SHP77 (cell line): ENCODE measurements at regions not wholly inside any gene's neighbourhood (a gene's known extent, or its start where the extent isn't known, plus 50 kb on each side); places are given as distances from the start of the nearest gene placed in this dataset.
A peak's percentile ranks its signal among the peaks of the same experiment; 100 is the strongest.

Experiments
- DNase-seq, 2 experiments: peaks; one replicate each; lab custom pipeline; 2025; lab: John Stamatoyannopoulos, UW

DNA sequence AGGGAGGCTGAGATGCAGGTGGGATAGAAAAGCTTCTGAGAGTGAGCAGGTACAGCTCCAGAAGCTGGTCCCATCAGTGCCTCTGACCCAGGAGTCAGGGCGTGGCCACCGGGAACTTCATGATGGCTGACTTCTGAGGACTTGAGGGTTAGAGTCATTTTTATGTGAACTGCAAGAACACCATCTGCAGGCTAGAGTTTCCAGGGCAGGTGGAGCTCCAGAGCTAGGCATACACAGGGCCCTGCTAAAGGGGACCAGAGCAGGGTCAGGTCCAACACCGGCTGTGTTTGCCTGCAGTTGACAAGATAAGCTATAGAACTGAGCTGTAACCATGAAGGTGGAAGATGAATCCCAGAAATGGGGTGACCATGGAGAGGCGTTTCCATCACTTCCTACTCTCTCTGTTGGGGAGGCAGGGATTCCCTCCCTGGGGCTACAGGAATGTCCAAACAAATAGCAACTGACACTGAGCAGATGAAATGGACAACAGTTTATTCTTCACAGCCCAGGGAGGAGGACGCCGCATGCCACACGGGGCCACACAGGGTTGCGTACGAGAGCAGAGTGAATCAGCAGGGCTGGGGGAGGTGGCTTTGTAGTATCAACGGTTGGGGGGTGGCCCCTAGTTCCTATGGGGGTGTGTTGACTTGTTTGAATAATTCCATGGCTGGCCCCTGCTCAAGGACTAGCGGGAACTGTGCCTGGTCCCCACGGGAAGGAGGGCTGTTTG lies 77.6 kb upstream of the ZNF516 start:
- DNase-seq: peak; percentile 75 to 86

DNA sequence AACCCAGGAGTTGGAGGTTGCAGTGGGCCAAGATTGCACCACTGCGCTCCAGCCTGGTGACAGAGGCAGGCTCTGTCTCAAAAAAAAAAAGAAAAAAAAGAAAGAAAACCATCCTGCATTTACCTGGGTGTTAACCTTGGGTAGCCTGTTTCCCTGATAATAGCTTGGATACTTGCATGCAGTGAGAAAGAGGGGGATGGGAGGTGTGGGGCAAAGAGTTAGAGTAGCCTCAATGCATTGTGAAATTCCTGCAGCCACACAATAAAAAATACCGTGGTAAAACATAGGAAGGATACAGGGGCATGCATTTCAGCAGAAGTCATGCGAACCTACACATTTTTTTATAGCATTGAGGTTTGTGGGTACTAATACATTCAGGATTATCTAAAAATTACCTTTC lies 76.6 kb upstream of the ZNF516 start:
- no peak for DNase-seq

DNA sequence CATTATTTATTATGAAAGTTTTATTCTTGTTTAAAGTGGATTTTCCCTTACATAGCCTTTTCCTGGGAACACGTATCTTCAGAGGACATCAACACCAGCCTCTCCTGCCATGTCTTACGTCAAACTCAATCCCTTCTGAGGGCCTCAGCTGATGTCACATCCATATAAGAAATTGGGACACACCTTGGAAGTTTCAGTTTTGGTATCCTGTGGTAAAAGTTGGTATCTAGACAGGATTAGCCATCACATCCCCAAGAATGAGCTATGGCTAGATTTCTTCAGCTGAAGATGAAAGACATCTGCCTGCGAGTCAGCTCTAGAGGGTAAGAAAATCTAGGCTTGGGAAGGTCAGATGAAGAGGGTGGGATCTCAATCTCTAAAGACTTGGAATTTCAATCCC lies 75.8 kb upstream of the ZNF516 start:
- DNase-seq: no peak

DNA sequence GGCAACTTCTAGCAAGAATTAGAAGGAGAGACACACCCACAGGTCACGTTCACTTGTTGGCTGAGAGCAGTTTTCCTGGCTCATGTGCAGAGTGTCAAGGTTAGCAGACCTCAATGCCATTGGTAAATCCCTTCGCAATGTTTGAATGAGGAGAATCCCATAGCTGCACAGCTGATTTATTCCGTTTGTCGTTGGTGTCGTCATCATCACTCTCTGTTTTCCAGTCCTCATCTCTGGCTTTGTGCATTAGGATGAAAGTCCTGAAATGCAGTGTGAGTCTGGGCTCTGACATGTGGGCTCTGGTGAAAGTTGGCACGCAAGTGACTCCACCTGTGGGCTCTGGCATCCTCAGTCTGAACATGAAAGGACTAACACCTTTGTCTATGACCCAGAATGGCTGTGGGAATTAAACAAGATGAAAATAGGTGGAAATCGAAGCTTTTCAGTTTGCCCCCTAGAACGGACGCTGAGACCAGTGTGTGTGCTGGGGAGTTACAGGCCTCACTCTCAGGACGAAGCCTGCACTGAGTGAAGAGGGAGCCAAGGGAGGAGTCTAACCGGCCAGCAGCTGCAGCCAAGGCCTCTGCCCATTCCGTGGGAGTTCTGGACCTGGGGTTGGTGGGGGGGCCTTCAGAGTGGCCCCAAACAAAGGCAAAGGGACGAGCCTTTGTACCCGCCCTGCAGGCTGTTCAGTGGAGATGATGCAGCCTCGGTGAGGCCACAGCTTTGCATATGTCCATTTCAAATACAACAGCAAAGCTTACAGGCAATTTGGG lies 74.8 kb upstream of the ZNF516 start:
- DNase-seq: no peak

DNA sequence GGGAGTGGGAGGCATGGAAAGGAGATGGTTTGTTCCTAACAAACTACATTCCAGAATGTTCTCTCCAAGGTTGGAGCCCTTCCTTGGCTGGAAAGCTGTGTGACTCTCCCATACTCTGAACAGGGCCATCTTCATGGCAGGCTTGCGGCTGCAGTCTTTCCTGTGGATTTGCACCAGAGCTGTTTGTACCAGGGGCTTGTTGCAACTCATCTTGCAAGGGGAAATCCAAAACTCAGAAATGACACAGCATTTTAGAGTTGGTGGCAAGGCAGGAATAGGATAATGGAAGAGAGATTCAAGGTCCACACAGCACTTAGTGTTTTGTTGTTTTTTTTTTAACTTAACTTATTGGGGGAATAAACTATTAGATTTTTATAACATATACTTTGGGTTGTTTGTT lies 73.7 kb upstream of the ZNF516 start:
- DNase-seq: no peak

DNA sequence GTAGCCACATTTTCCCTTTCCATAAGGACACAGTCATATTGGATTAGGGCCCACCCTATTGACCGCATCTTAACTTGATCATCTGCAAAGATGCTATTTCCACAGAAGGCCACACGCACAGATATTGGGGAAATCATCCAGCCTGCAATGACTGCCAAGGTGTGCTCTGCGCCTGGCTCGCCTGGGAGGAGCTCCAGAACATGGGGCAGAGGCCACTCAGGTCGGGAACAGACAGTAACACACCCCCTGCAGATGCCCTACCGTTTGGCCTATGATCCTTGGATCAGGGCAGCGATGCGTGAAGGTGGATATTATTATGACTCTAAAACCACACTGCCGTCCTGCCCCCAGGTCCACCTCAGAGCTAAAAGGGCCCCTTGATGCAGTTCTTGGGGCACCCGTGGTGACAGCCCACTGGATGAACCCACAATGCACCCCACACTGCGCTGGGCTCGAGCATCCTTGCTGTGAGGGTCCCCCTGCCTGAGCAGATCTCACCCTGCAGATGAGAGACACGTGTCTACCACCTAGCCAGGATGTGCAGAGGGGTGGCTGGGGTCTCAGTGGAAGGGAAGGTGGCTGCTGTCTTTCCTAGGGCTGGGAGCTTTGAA lies 72.9 kb upstream of the ZNF516 start:
- DNase-seq: no peak

DNA sequence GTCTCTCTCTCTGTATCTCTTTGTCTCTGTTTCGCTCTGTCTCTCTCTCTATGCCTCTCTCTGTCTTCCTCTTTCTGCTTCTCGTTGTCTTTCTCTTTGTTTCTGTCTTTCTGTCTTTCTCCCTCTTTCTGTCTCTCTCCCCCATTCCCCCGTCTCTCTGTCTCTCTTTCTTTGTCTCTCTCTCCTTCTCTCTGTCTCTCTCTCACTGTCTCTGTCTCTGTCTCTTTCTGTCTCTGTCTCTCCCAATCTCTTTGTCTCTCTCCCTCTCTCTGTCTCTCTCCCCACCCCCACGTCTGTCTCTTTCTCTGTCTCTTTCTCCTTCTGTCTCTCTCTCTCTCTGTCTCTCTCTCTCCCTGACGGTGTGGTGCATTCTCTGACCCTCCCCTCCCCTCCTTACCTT lies 71.9 kb upstream of the ZNF516 start:
- no peak for DNase-seq

DNA sequence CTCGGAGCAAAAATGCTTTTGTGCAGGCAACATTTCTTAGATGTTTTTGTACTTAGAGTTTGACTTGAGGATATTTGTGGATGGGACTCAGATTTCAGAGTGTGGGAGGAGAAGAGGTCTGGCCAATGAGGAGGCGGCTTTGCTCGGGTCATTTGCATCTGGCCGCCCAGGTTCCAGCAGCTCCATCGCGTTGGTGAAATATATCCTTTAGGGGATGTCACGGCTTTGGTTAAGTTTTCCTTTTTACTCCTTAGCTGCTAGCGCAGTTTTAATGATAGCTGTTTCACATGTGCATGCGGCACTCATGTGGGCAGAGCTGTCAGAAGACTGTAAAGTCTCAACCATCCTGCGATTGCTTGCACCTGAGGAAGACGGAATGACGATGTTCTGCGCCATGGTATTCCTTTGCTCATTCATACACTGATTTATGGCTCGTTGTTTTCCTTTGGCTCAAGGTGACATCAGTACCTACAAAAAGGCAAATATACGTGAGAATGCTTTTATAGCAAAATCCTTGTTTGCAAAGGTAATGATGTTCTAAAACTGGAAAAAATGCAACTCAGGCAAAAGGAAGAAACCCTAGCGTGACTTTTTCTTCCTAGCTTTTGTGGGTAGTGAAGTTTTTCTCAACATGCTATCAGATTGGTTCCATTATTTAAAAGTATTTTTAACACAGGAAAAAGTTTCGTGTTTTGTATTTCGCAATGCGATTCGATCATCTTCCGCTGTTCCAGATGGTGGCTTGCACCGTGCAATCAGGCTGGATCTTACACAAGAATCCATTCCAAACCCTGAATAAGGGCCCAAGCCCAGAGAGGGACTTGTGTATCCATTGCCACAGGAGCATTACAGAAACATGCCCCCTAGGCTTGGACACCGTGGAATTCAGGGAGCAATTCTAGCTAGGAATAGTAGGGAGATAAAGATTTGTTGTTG lies 70.5 kb upstream of the ZNF516 start:
- peak; percentile 51 to 68 for DNase-seq

DNA sequence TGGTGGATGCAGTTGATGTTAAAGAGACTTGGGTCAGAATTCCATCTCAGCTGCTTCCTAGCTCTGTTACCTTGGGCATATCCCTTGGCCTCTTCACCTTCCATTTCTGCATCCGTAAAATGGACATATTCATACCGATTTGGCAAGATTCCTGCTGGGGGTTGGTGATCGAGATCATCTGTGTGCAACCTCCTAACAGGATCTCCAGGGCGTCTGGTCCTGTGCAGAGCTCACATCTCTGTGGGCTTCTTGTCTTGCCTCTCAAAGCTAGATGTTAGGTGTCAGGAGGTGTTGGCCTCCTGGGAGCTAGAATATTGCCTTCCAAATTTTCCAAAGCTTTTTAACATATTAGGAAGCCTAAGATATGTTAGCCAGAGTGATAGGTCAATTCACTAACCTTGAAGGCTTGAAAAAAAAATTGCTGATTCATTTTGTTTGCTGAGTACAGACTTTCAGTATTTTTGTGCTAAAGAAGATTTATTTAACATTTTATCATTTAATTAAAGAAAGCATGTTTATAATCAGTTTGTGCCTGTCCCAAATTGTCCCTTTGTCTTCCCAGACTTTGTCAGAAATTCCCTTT lies 69.7 kb upstream of the ZNF516 start:
- DNase-seq: no peak

DNA sequence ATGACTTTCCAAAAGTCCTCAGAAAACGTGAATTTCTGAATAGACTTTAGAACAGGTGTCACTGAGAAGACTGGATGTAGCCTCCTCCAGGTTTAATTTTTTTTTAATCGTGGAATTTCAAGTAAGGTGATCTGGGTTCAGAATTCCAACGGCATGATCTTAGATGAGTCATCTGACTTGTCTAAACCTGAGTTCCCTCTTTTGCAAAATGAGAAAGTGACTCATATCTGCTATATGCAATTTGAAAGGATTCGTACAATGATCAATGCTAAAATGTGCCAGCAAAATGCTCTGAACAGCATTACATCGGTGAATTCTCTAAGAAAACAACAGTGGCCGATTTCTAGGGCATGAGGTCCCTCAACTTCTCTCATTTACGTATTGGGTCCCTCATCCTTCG lies 69.1 kb upstream of the ZNF516 start:
- DNase-seq: no peak

DNA sequence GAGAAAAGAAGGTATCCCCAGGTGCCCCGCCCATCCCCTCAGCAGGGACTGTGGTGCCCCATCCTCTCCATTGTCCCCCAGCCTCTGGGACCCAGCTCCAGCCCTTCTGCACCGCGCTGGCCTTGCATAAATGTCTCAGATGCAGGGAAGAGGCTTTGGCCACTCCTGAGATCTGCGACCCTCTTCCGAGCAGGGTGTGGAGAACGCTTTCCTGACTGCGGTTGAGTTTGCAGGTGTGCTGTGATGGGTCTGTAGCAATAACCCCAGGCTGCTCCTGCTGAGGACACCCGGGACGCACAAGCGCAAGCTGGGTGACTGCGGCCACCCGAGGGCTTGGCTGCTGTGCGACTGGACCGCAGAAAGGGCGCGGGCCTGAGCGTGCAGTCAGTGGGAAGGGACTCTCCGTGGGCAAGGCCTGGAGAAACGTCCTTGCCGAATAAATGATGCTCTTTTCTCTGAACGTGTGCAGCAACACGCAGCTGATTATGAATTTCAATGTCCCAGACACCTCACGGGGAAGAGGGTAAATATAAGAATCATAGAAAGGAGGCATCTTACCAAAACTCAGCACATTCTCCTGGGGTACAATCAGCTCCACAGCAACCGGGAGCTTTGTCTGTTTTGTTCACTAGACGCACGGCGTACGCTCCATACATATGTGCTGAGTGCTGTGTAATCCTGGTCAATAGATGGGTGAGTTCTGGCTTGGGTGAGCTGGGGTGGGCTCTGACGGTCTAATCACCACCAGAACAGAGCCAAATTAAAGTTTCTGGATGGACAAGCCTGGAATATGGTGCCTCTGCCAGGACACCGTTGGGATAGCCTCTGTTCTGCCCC lies 67.5 kb upstream of the ZNF516 start:
- DNase-seq: no peak

DNA sequence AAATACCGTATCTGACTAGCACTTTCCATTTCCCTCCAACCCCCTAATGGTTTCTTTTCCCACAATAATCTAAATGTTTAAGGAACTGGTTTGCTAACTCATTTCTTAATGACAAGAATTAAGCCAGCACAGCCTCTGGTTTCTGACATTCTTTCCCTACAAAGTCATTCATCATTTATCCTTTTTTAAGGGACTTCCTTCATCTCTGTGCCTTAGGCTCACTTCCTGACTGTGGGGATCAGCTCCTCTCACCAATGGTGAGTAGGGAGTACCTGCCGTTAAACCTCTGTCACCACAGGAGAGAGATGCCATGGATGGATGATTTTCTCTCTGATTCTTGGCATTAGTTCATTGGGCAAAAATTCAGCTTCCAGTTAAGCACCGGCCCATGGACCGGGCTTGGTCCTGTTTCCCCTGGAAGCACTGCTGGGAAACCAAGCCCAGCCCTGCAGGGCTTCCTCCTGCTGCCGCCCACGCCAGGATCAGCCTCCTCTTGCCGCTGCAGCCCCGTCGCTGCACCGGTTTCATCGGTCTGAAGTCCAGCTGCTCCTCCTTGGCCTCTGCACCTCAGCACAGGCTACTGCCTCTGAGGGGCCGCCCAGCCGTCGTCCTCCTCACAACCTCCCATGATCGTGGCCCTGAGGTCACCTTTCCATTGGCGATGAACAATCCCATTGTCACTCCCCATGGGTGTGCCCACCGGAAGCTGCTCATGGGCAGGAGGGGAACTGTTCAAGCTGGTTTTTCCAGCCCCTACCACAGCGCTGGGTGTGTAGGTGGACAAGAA lies 64.0 kb upstream of the ZNF516 start:
- DNase-seq: no peak

DNA sequence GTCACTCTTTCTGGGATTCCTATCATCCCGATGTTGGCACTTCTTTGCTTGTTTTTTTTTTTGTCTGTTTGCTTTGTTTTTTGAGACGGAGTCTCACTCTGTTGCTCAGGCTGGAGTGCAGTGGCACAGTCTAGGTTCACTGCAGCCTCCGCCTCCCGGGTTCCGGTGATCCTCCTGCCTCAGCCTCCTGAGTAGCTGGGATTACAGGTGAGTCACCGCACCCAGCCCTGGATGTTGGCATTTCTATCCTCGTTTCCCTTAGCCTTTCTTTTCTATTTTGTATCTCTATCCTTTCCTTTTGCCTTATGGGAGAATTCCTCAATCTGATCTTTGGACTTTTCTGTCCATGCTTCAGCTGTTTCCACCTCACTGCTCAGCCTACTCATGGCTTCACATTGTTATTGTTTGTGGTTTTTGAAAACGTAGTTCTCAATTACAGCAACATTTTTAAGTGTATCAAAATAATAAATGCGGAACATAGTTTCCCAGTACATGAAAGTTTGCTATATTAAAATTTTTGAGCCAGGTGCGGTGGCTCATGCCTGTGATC lies 62.1 kb upstream of the ZNF516 start:
- no peak for DNase-seq

DNA sequence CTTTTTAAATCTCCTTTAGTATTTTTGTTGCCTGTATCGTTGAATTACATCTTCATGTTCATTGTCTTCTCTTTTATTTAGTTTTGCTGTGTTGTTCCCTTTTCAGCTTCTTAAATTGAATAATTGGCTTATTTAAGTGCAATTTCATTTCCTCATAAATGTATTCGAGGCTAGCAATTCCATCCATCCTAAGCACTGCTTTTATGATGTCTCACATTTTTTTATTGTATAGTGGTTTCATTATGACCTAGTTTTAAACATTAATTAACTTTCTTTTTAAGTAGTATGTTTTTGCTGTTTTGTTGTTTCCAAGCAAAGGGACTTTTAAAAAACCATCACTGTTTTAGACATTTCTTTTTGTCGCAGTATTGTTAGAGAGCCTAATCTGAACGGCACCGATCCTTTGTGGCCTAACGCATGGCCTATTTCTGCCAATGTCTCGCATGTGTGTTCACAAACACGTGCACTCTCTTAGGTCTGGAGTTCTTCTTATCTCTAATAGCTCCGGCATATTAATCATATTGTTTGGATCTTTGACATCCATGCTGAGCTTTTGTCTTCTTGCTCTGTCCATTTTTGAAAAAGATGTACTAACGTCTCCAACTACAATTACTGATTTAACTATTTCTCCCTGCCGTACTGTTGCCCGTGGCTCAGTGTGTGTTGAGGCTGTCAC lies 59.6 kb upstream of the ZNF516 start:
- no peak for DNase-seq

DNA sequence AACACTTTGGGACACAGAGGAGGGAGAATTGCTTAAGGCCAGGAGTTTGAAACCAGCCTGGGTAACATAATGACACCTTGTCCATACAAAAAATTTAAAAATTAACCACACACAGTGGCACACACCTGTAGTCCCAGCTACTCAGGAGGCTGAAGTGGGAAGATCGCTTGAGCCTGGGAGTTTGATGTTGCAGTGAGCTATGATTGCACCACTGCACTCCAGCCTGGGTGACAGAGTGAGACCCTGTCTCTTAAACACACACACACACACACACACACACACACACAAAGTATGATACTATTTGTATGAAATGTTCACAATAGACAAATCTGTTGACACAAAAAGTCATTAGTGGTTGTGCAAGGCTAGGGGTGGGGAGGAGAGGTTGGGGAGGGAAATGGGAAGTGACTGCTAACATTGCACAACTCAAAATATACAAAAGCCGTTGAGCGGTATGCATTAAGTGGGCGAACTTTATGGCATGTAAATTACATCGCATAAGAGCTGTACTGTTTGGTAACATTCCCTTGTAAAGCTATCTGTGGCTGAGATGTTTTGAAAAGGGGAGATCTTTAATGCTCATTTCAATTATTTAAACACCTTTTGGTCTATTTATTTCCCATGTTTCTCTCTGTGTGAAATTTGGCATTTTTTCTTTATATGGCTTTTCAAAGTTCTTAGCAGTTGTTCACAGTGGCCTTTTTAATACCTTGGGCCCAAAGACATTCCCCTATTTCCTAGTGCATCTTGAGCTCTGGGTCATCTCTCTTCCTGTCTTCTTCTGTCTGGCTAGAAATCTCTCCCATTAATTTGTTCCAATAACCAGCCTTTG lies 58.9 kb upstream of the ZNF516 start:
- DNase-seq: no peak

DNA sequence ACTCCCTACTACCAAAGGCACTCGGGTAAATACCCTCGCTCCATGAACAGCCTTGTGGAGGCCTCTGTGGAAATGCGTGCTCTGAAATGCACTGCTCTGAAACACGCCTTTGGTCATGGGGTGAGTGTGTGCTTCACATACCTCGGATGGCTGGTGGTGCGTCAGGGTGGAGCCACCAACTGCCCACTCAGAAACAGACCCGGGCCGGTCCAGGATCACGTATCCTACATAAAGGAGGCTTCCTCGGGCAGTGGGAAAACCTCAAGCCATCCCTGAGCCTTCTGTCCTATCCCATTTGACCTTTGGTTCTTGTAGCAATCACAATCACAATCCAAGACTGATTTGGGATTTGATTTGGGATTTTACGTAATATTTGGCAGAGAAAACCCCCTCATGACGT lies 53.5 kb upstream of the ZNF516 start:
- no peak for DNase-seq

DNA sequence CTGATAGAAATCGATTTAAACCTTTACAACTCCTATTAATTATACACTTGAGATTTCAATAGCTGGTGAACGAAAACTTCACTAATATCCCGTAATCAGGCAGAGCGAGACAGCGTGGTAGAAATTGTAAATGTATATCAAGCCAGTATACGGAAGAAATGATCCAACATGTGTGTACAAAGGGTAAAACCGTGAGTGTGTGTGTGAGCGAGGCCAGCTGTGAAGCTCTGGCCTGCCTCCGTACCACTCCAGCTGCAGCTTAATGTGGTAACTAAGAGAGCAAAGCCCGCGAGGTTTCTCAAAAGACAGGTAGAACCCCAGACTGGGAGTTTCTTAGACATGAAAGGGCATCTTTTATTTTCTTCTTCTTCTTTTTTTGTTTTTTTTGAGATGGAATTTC lies 52.3 kb upstream of the ZNF516 start:
- no peak for DNase-seq

DNA sequence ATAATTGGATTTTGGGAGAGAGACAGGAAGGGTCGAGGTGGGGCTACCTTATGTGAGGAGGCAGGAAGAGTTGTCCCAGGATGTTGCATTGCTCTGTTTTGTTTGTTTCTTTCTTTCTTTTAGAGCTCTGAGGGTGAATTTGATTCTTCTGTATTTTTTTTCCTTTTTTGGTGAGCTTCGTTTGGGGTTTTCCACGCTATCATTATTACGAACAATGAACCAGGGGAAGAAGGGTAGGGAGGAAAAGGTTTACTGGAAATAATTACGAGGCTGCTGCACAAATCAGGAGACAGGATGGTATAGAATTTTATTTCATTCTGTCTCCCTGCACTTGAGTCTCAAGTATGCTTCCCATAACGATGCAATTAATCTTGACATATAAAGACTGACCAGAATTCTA lies 51.4 kb upstream of the ZNF516 start:
- no peak for DNase-seq
